H9 (cell line): ENCODE measurements at regions not wholly inside any gene's neighbourhood (a gene's known extent, or its start where the extent isn't known, plus 50 kb on each side); places are given as distances from the start of the nearest gene placed in this dataset.

Experiments used
- DNase-seq: peaks from one replicate; pipeline ENCODE4 v3.0.0-alpha.2; 2017
- H2AFZ ChIP-seq: one replicate; pipeline ENCODE4 v1.6.1; 2013; ENCODE audit warnings: mild to moderate bottlenecking, low read length, control low read depth, moderate library complexity
- H2AK5ac ChIP-seq: 2 replicates; pipeline ENCODE4 v1.6.1; 2013; ENCODE audit warnings: low read length, control low read depth, mixed read lengths; ENCODE audit not compliant: insufficient read length
- H2BK120ac ChIP-seq: one replicate; pipeline ENCODE4 v1.6.1; 2013; ENCODE audit warnings: low read depth, mild to moderate bottlenecking, low read length, control low read depth, inconsistent platforms; ENCODE audit not compliant: poor library complexity, severe bottlenecking
- H2BK12ac ChIP-seq: 2 replicates; pipeline ENCODE4 v1.6.1; 2013; ENCODE audit warnings: low read length, control low read depth, mixed read lengths, low read depth; ENCODE audit not compliant: insufficient read length
- H2BK15ac ChIP-seq: 2 replicates; pipeline ENCODE4 v1.6.1; 2013; ENCODE audit warnings: low read depth, low read length, control low read depth
- H2BK20ac ChIP-seq: one replicate; pipeline ENCODE4 v1.6.1; 2013; ENCODE audit warnings: low read depth, mild to moderate bottlenecking, low read length, control low read depth, inconsistent platforms; ENCODE audit not compliant: poor library complexity, severe bottlenecking
- H2BK5ac ChIP-seq: 2 replicates; pipeline ENCODE4 v1.6.1; 2013; ENCODE audit warnings: low read length, control low read depth, mixed read lengths; ENCODE audit not compliant: insufficient read length
- H3K14ac ChIP-seq: 2 replicates; pipeline ENCODE4 v1.6.1; 2013; ENCODE audit warnings: low read length, control low read depth; ENCODE audit not compliant: insufficient read depth
- H3K18ac ChIP-seq: 2 replicates; pipeline ENCODE4 v1.6.1; 2013; ENCODE audit warnings: low read depth, mild to moderate bottlenecking, mixed read lengths, low read length, control low read depth; ENCODE audit not compliant: insufficient read length
- H3K23ac ChIP-seq: 2 replicates; pipeline ENCODE4 v1.6.1; 2013; ENCODE audit warnings: low read length, control low read depth, mixed read lengths, low read depth; ENCODE audit not compliant: insufficient read length
- H3K23me2 ChIP-seq: 2 replicates; pipeline ENCODE4 v1.6.1; 2013; ENCODE audit warnings: low read depth, mild to moderate bottlenecking, mixed read lengths, low read length, control low read depth; ENCODE audit not compliant: insufficient read length, poor library complexity, severe bottlenecking
- H3K27ac ChIP-seq: 2 replicates; pipeline ENCODE4 v1.5.1; 2013; ENCODE audit warnings: low read length, control low read depth, mixed read lengths, low read depth; ENCODE audit not compliant: insufficient read length
- H3K27me3 ChIP-seq: 2 replicates; pipeline ENCODE4 v1.6.1; 2013; ENCODE audit warnings: low read length, control low read depth, inconsistent platforms; ENCODE audit not compliant: insufficient read depth
- H3K4ac ChIP-seq: 2 replicates; pipeline ENCODE4 v1.6.1; 2013; ENCODE audit warnings: low read depth, mild to moderate bottlenecking, control low read depth, inconsistent platforms, low read length, moderate library complexity
- H3K4me1 ChIP-seq: 2 replicates; pipeline ENCODE4 v1.6.1; 2013; ENCODE audit warnings: low read length, control low read depth, inconsistent platforms; ENCODE audit not compliant: insufficient read depth
- H3K4me2 ChIP-seq: 2 replicates; pipeline ENCODE4 v1.6.1; 2013; ENCODE audit warnings: low read length, control low read depth, mixed read lengths; ENCODE audit not compliant: insufficient read length, insufficient read depth
- H3K56ac ChIP-seq: 2 replicates; pipeline ENCODE4 v1.6.1; 2013; ENCODE audit warnings: low read depth, mild to moderate bottlenecking, mixed read lengths, low read length, control low read depth; ENCODE audit not compliant: insufficient read length
- H3K79me1 ChIP-seq: 2 replicates; pipeline ENCODE4 v1.6.1; 2013; ENCODE audit warnings: low read depth, mild to moderate bottlenecking, moderate library complexity, low read length, control low read depth, inconsistent platforms; ENCODE audit not compliant: insufficient read depth, poor library complexity, severe bottlenecking
- H3K79me2 ChIP-seq: 2 replicates; pipeline ENCODE4 v1.6.1; 2013; ENCODE audit warnings: low read length, control low read depth, inconsistent platforms; ENCODE audit not compliant: insufficient read depth
- H3K9ac ChIP-seq: 2 replicates; pipeline ENCODE4 v1.6.1; 2013; ENCODE audit warnings: low read length, control low read depth, mixed read lengths; ENCODE audit not compliant: insufficient read length; ENCODE audit errors: extremely low read depth
- H3K9me3 ChIP-seq: one replicate; pipeline ENCODE4 v1.6.1; 2013; ENCODE audit warnings: low read depth, low read length, inconsistent platforms; ENCODE audit not compliant: control insufficient read depth
- H3T11ph ChIP-seq: one replicate; pipeline ENCODE4 v1.6.1; 2013; ENCODE audit warnings: mild to moderate bottlenecking, low read length, control low read depth, inconsistent platforms
- H4K20me1 ChIP-seq: one replicate; pipeline ENCODE4 v1.6.1; 2013; ENCODE audit not compliant: control insufficient read depth, insufficient read length, insufficient read depth
- H4K5ac ChIP-seq: 2 replicates; pipeline ENCODE4 v1.6.1; 2013; ENCODE audit warnings: low read depth, mild to moderate bottlenecking, mixed read lengths, low read length, control low read depth; ENCODE audit not compliant: insufficient read length
- H4K8ac ChIP-seq: replicated peaks from 2 replicates; pipeline ENCODE4 v1.6.1; 2013; ENCODE audit warnings: low read length, control low read depth, mixed read lengths, low read depth; ENCODE audit not compliant: insufficient read length
- H4K91ac ChIP-seq: 2 replicates; pipeline ENCODE4 v1.6.1; 2013; ENCODE audit warnings: low read depth, mild to moderate bottlenecking, moderate library complexity, mixed read lengths, low read length, control low read depth; ENCODE audit not compliant: insufficient read length
- H3K27ac Mint-ChIP-seq, 3 experiments: 2 replicates in 2 of 3; 3 replicates in 1 of 3; pipeline ENCODE4 v1.8.0; 2020 to 2021; ENCODE audit warnings: mixed read lengths in 3 of 3, mild to moderate bottlenecking in 1 of 3, moderate library complexity in 1 of 3
- H3K27me3 Mint-ChIP-seq: 2 replicates; pipeline ENCODE4 v1.8.0; 2021; ENCODE audit warnings: low read depth, mild to moderate bottlenecking, moderate library complexity, mixed read lengths
- H3K36me3 Mint-ChIP-seq, 3 experiments: 2 replicates in 2 of 3; 3 replicates in 1 of 3; pipeline ENCODE4 v1.8.0; 2020 to 2021; ENCODE audit warnings: low read depth in 3 of 3, mixed read lengths in 3 of 3; ENCODE audit not compliant: insufficient read depth in 1 of 3
- H3K4me1 Mint-ChIP-seq, 2 experiments: 2 replicates each; pipeline ENCODE4 v1.8.0; 2020; ENCODE audit warnings: mixed read lengths in 2 of 2
- H3K4me3 Mint-ChIP-seq, 2 experiments: 2 replicates in 1 of 2; 3 replicates in 1 of 2; pipeline ENCODE4 v1.8.0; 2020 to 2021; ENCODE audit warnings: mild to moderate bottlenecking in 2 of 2, mixed read lengths in 2 of 2, moderate library complexity in 1 of 2
- H3K9me3 Mint-ChIP-seq, 2 experiments: 2 replicates in 1 of 2; 3 replicates in 1 of 2; pipeline ENCODE4 v1.8.0; 2020; ENCODE audit warnings: mild to moderate bottlenecking in 2 of 2, mixed read lengths in 2 of 2, moderate library complexity in 1 of 2
- CTCF ChIP-seq: fragments of 200-600 bp; sonication (generic); conservative IDR thresholded peaks from 3 replicates; pipeline ENCODE4 v1.8.0; 2021; ENCODE audit warnings: antibody characterized with exemption, mild to moderate bottlenecking
- WGBS: extraction: QIAGEN DNeasy Blood & Tissue Kit; methylation state at CpG from one replicate; pipeline ENCODE4 v1.1.7; 2013; ENCODE audit warnings: missing lambda C conversion rate, low lambda C conversion rate, mixed read lengths; ENCODE audit not compliant: insufficient read length; ENCODE audit errors: extremely low coverage; 5-methylcytosine and 5-hydroxymethylcytosine counted together

GRCh38 chr11:109958131-109958820 lies 134.9 kb upstream of the ZC3H12C start:
- H3K23ac ChIP-seq: no peak overlapping the region
- no peaks in the 10 kb centered on the region for H3K23me2 ChIP-seq
- no peak overlapping the region for H4K5ac ChIP-seq
- H4K91ac ChIP-seq: no peak overlapping the region
- no peak overlapping the region for H3K56ac ChIP-seq
- no peak for DNase-seq
- WGBS: no CpG with 5 or more reads among the region's 9 CpGs
- Mint-ChIP-seq H3K36me3 (no peaks in the 10 kb centered on the region; a peak in 2 of 7 replicates), H3K27me3 (no peaks in the 10 kb centered on the region), H3K27ac (no peak overlapping the region), H3K4me3 (no peak overlapping the region), H3K4me1 (peaks cover 15 to 25% of the 10 kb centered on the region in 2 experiments), H3K9me3 (no peaks in the 10 kb centered on the region)
- H2AFZ ChIP-seq: no peak overlapping the region
- no peak overlapping the region for H3K4ac ChIP-seq
- no peak overlapping the region for H4K8ac ChIP-seq
- H2BK15ac ChIP-seq: no peak overlapping the region
- no peak overlapping the region for H3T11ph ChIP-seq
- no peak overlapping the region for H2BK5ac ChIP-seq
- H3K4me1 ChIP-seq: no peaks in the 10 kb centered on the region
- H3K9me3 ChIP-seq: no peaks in the 10 kb centered on the region
- H3K27ac ChIP-seq: no peak overlapping the region
- H2BK120ac ChIP-seq: no peak overlapping the region
- H3K79me2 ChIP-seq: no peaks in the 10 kb centered on the region
- H3K14ac ChIP-seq: no peak overlapping the region
- no peak overlapping the region for H3K4me2 ChIP-seq
- no peak overlapping the region for H2BK12ac ChIP-seq
- H3K79me1 ChIP-seq: no peaks in the 10 kb centered on the region
- no peak for TF ChIP-seq CTCF
- no peak overlapping the region for H3K9ac ChIP-seq
- H3K27me3 ChIP-seq: no peaks in the 10 kb centered on the region
- H3K18ac ChIP-seq: no peak overlapping the region
- no peak overlapping the region for H2AK5ac ChIP-seq
- no peak overlapping the region for H2BK20ac ChIP-seq
- no peaks in the 10 kb centered on the region for H4K20me1 ChIP-seq
